Caco-2 (cell line): ENCODE measurements at regions not wholly inside any gene's neighbourhood (a gene's known extent, or its start where the extent isn't known, plus 50 kb on each side); places are given as distances from the start of the nearest gene placed in this dataset.

Experiments used
- BruUV-seq: library from RNA; stranded (reverse); fragments of 400-500 nt; replicated peaks from 2 replicates; lab custom pipeline; 2021; lab: Mats Ljungman, UMichigan
- CTCF ChIA-PET: fragments of 300-600 bp; sonication (Branson Sonifier 250); formaldehyde crosslinking; loops from one replicate; lab custom pipeline; 2022; ENCODE audit warnings: antibody characterized with exemption; lab: Charles Lee
- POLR2A ChIA-PET: fragments of 300-600 bp; sonication (Branson Sonifier 250); formaldehyde crosslinking; loops from one replicate; lab custom pipeline; 2022; ENCODE audit warnings: antibody characterized with exemption; lab: Charles Lee
- DNase-seq, 2 experiments: peaks; one replicate each; pipeline versions ENCODE4 v3.0.0 to v3.0.0-alpha.2; 2020 to 2022
- H3K27me3 ChIP-seq: replicated peaks from 2 replicates; pipeline ENCODE4 v1.6.0; 2011; ENCODE audit warnings: low read length; ENCODE audit not compliant: control insufficient read depth, insufficient read depth
- H3K36me3 ChIP-seq: 2 replicates; pipeline ENCODE4 v1.5.1; 2011; ENCODE audit warnings: low read length; ENCODE audit not compliant: control insufficient read depth, insufficient read depth
- H3K4me1 ChIP-seq: fragments of 250-450 bp; sonication (Bioruptor Pico); 2 replicates; pipeline ENCODE4 v1.5.1; 2020; ENCODE audit warnings: mild to moderate bottlenecking
- H3K4me3 ChIP-seq: 2 replicates; pipeline ENCODE4 v1.5.1; 2011; ENCODE audit warnings: low read depth, mild to moderate bottlenecking, control low read depth, low read length
- H3K9me3 ChIP-seq: fragments of 250-450 bp; sonication (Bioruptor Pico); 2 replicates; pipeline ENCODE4 v1.5.1; 2020; ENCODE audit warnings: mild to moderate bottlenecking, moderate library complexity
- H3K27ac Mint-ChIP-seq: one replicate; pipeline ENCODE4 v1.8.0; 2022; ENCODE audit warnings: mixed read lengths; ENCODE audit not compliant: unreplicated experiment
- H3K27me3 Mint-ChIP-seq: one replicate; pipeline ENCODE4 v1.8.0; 2022; ENCODE audit warnings: mixed read lengths; ENCODE audit not compliant: insufficient read depth, unreplicated experiment
- H3K36me3 Mint-ChIP-seq: one replicate; pipeline ENCODE4 v1.8.0; 2022; ENCODE audit warnings: mild to moderate bottlenecking, mixed read lengths; ENCODE audit not compliant: insufficient read depth, unreplicated experiment
- H3K4me1 Mint-ChIP-seq: one replicate; pipeline ENCODE4 v1.8.0; 2022; ENCODE audit warnings: low read depth, mixed read lengths; ENCODE audit not compliant: unreplicated experiment
- H3K4me3 Mint-ChIP-seq: one replicate; pipeline ENCODE4 v1.8.0; 2022; ENCODE audit warnings: mild to moderate bottlenecking, moderate library complexity, mixed read lengths; ENCODE audit not compliant: unreplicated experiment
- H3K9me3 Mint-ChIP-seq: one replicate; pipeline ENCODE4 v1.8.0; 2022; ENCODE audit warnings: mixed read lengths; ENCODE audit not compliant: unreplicated experiment
- CTCF ChIP-seq, 2 experiments: fragments of 200-600 bp in 1 of 2; IDR thresholded peaks; 1 replicate in 1 of 2; 2 replicates in 1 of 2; pipeline versions ENCODE4 v1.5.1 to v1.8.0; 2011 to 2022; ENCODE audit warnings: antibody characterized with exemption in 1 of 2, control low read depth in 1 of 2, inconsistent platforms in 1 of 2, low read depth in 1 of 2, low read length in 1 of 2, mild to moderate bottlenecking in 1 of 2, moderate library complexity in 1 of 2; ENCODE audit not compliant: insufficient read depth in 1 of 2, severe bottlenecking in 1 of 2, unreplicated experiment in 1 of 2
- intact Hi-C: fragments of 100-400 bp; cut with micrococcal nuclease; formaldehyde crosslinking; loops from one replicate; pipeline ENCODE4 v1.10.0; 2022; ENCODE audit not compliant: unreplicated experiment

DNA sequence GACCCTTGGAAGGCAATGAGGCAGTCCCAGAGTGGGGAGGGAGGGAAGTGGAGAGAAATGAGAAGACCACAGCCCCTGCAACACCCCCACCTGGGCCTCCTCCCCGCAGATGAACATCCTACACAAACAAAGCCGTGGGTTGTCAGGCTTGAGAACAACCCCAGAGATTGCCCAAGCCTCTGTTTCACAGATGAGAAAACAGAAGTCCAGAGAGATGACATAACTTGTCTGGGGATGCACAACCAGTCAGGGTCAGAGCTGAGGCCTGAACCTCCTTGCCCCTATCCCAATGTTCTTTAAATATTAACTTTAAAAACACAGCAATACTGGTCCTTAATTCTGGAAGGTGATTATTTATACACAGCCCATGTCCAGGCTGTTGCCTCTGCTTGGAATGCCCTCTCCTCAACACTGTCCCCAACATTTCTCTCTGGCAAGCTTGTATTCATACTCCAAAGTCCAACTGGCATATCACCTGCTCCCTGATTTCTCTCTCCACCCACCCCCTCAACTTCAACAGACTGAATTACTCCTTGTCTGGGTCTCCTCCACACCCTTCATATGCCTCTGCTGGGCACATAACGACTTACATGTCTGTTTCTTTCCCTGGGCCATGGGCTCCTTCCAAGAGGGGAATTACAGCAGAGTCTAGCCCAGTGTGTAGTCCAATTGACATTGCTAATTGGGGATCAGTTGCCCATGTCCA lies 135.5 kb upstream of the LRFN2 start:
- Mint-ChIP-seq H3K36me3 (no peaks in the 10 kb centered on the region), H3K9me3 (no peaks in the 10 kb centered on the region), H3K27me3 (no peaks in the 10 kb centered on the region), H3K4me1 (peaks cover 24% of the 10 kb centered on the region), H3K4me3 (no peak overlapping the region), H3K27ac (peak overlapping the region; percentile 63)
- TF ChIP-seq CTCF (IDR thresholded peaks at IDR 0.05; ENCODE audit: insufficient read depth in 1 of 2, low read depth in 1 of 2, low read length in 1 of 2, severe bottlenecking in 1 of 2, unreplicated experiment in 1 of 2): no peak
- DNase-seq: peak in 1 of 2 experiments; percentile 44
- intact Hi-C loops: loop anchor here (1.0 kb wide), 1 partner anchor 8 kb away; no protein-coding TSS in a partner anchor
- no TSS peak for BruUV-seq
- CTCF ChIA-PET: interaction anchor here (0.8 kb wide), 1 partner anchor 185 kb away, joined by 3 read pairs; no protein-coding TSS in a partner anchor
- H3K4me1 ChIP-seq: peaks cover 25% of the 10 kb centered on the region
- no peaks in the 10 kb centered on the region for H3K36me3 ChIP-seq
- H3K4me3 ChIP-seq: no peak overlapping the region
- POLR2A ChIA-PET: no interaction called here
- no peaks in the 10 kb centered on the region for H3K27me3 ChIP-seq
- no peaks in the 10 kb centered on the region for H3K9me3 ChIP-seq

- H3K4me3 ChIP-seq: no peak overlapping the region
- peaks cover 25% of the 10 kb centered on the region for H3K4me1 ChIP-seq
- H3K27ac Mint-ChIP-seq: no peak overlapping the region
- H3K9me3 ChIP-seq: no peaks in the 10 kb centered on the region
- H3K27me3 Mint-ChIP-seq: no peaks in the 10 kb centered on the region
- no peak for DNase-seq
- CTCF ChIA-PET: no interaction called here
- H3K36me3 Mint-ChIP-seq: no peaks in the 10 kb centered on the region
- TSS peak; percentile 32 for BruUV-seq
- H3K9me3 Mint-ChIP-seq: no peaks in the 10 kb centered on the region
- intact Hi-C loops: loop anchor here (1.0 kb wide), 1 partner anchor 8 kb away; no protein-coding TSS in a partner anchor
- peaks cover 24% of the 10 kb centered on the region for H3K4me1 Mint-ChIP-seq
- no peaks in the 10 kb centered on the region for H3K36me3 ChIP-seq
- no peaks in the 10 kb centered on the region for H3K27me3 ChIP-seq
- H3K4me3 Mint-ChIP-seq: no peak overlapping the region
- POLR2A ChIA-PET: no interaction called here
- TF ChIP-seq CTCF (IDR thresholded peaks at IDR 0.05; ENCODE audit: insufficient read depth in 1 of 2, low read depth in 1 of 2, low read length in 1 of 2, severe bottlenecking in 1 of 2, unreplicated experiment in 1 of 2): no peak
Observed at GRCh38 chr6:40722091-40722490, 134.9 kb upstream of the LRFN2 start.

DNA sequence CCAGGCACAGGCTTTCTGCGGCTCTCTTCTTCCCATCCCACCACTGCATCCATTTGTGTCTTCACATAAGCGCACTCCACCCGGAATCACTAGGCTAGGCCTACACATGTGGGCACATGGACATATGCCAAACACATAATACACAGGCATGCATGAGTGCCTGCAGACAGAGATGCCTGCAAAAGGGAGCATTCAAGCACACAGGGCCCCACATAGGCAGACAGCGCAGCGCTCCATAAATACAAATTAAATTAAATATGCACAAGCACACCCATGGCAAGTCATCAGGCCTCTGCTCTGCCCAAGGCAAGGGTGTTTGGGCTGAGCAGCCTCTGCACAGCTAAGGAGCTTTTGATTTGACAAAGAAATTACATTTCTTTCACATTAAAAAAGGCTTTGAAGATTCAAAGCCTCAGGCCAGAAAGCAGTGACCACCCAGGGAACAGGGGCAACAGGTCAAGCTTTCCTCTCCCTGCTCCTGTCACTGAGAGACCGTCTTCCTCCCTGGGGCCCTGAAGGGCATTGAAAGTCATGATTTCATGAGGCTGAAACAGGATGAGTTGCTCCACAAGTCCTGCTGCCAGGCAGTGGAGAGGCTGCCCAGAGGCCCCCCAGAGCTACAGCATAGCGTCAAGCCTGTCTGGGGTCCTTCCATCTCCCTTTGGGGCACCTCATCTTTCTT lies 134.2 kb upstream of the LRFN2 start:
- Histone ChIP-seq H3K9me3 (no peaks in the 10 kb centered on the region), H3K4me3 (no peak overlapping the region), H3K36me3 (no peaks in the 10 kb centered on the region), H3K4me1 (peaks cover 25% of the 10 kb centered on the region), H3K27me3 (no peaks in the 10 kb centered on the region)
- H3K4me3 Mint-ChIP-seq: no peak overlapping the region
- H3K27me3 Mint-ChIP-seq: no peaks in the 10 kb centered on the region
- DNase-seq: no peak
- ChIA-PET CTCF (no interaction called here), POLR2A (no interaction called here)
- H3K9me3 Mint-ChIP-seq: no peaks in the 10 kb centered on the region
- no TSS peak for BruUV-seq
- peaks cover 24% of the 10 kb centered on the region for H3K4me1 Mint-ChIP-seq
- H3K36me3 Mint-ChIP-seq: no peaks in the 10 kb centered on the region
- H3K27ac Mint-ChIP-seq: no peak overlapping the region
- intact Hi-C loops: no loop called here
- TF ChIP-seq CTCF (IDR thresholded peaks at IDR 0.05; ENCODE audit: insufficient read depth in 1 of 2, low read depth in 1 of 2, low read length in 1 of 2, severe bottlenecking in 1 of 2, unreplicated experiment in 1 of 2): no peak
